Calu3 (cell line): ENCODE measurements at regions not wholly inside any gene's neighbourhood (a gene's known extent, or its start where the extent isn't known, plus 50 kb on each side); places are given as distances from the start of the nearest gene placed in this dataset.

ENCODE experiments used
- BruUV-seq: library from RNA; stranded (reverse); fragments of 400-500 nt; replicated peaks from 2 replicates; lab custom pipeline; 2021; lab: Mats Ljungman, UMichigan
- CTCF ChIA-PET: fragments of 300-600 bp; sonication (Branson Sonifier 250); formaldehyde crosslinking; loops from one replicate; lab custom pipeline; 2022; ENCODE audit warnings: antibody characterized with exemption; lab: Charles Lee
- DNase-seq: peaks from one replicate; pipeline ENCODE4 v3.0.0; 2022
- H3K27ac Mint-ChIP-seq: one replicate; pipeline ENCODE4 v1.8.0; 2022; ENCODE audit warnings: mixed read lengths; ENCODE audit not compliant: unreplicated experiment
- H3K27me3 Mint-ChIP-seq: one replicate; pipeline ENCODE4 v1.8.0; 2022; ENCODE audit warnings: mixed read lengths; ENCODE audit not compliant: unreplicated experiment
- H3K36me3 Mint-ChIP-seq: one replicate; pipeline ENCODE4 v1.8.0; 2022; ENCODE audit warnings: mild to moderate bottlenecking, moderate library complexity, mixed read lengths; ENCODE audit not compliant: insufficient read depth, unreplicated experiment
- H3K4me1 Mint-ChIP-seq: one replicate; pipeline ENCODE4 v1.8.0; 2022; ENCODE audit warnings: mild to moderate bottlenecking, low read depth, mixed read lengths; ENCODE audit not compliant: unreplicated experiment
- H3K4me3 Mint-ChIP-seq: one replicate; pipeline ENCODE4 v1.8.0; 2022; ENCODE audit warnings: mild to moderate bottlenecking, low read depth, moderate library complexity, mixed read lengths; ENCODE audit not compliant: unreplicated experiment
- H3K9me3 Mint-ChIP-seq: one replicate; pipeline ENCODE4 v1.8.0; 2022; ENCODE audit warnings: low read depth, mixed read lengths; ENCODE audit not compliant: unreplicated experiment
- CTCF ChIP-seq: fragments of 200-600 bp; IDR thresholded peaks from one replicate; pipeline ENCODE4 v1.8.0; 2022; ENCODE audit warnings: antibody characterized with exemption; ENCODE audit not compliant: unreplicated experiment
- intact Hi-C: fragments of 100-400 bp; cut with micrococcal nuclease; formaldehyde crosslinking; loops from one replicate; pipeline ENCODE4 v1.10.0; 2022; ENCODE audit not compliant: unreplicated experiment

DNA sequence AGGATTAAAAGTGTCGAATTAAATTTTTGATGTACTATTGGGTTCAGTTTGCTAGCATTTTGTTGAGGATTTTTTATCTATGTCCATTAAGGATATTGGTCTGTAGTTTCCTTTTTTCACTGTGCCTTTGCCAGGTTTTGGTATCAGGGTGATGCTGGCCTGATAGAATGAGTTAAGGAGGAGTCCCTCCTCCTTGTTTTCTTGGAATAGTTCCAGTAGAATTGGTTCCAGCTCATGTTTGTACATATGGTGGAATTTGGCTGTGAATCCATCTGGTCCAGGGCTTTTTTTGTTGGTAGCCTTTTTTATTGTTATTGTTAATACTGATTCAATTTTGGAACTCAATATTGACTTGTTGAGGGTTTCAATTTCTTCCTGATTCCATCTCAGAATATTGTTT is 141.8 kb downstream of the SIM1 start:
- TF ChIP-seq CTCF = no peak
- Mint-ChIP-seq H3K4me1 (no peaks in the 10 kb centered on the region), H3K36me3 (no peaks in the 10 kb centered on the region), H3K9me3 (peaks cover 7% of the 10 kb centered on the region), H3K4me3 (no peak overlapping the region), H3K27ac (no peak overlapping the region), H3K27me3 (no peaks in the 10 kb centered on the region)
- intact Hi-C loops = no loop called here
- no TSS peak for BruUV-seq
- CTCF ChIA-PET = no interaction called here
- no peak for DNase-seq

DNA sequence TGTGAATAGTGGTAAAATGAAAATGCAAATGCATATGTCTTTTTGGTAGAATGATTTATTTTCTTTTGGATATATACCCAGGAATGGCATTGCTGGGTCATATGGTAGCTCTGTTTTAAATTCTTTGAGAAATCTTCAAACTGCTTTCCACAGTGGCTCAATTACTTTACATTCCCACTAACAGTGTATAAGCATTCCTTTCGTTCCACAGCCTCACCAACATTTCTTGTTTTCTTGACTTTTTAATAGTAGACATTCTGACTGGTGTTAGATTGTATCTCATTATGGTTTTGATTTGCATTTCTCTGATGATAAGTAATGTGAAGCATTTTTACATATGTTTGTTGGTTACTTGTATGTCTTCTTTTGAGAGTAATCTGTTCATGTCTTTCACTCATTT is 144.0 kb downstream of the SIM1 start:
- H3K36me3 Mint-ChIP-seq = no peaks in the 10 kb centered on the region
- H3K9me3 Mint-ChIP-seq = peaks cover 7% of the 10 kb centered on the region
- H3K27me3 Mint-ChIP-seq = no peaks in the 10 kb centered on the region
- CTCF ChIA-PET = interaction anchor here (0.8 kb wide), 1 partner anchor 46 kb away, joined by 3 read pairs; no protein-coding TSS in a partner anchor
- no peak overlapping the region for H3K4me3 Mint-ChIP-seq
- H3K4me1 Mint-ChIP-seq = no peaks in the 10 kb centered on the region
- BruUV-seq = no TSS peak
- DNase-seq = no peak
- no peak overlapping the region for H3K27ac Mint-ChIP-seq
- intact Hi-C loops = no loop called here
- no peak for TF ChIP-seq CTCF

- CTCF ChIA-PET = no interaction called here
- intact Hi-C loops = loop anchor here (5.0 kb wide), 1 partner anchor 200 kb away; no protein-coding TSS in a partner anchor
- H3K9me3 Mint-ChIP-seq = peaks cover 10% of the 10 kb centered on the region
- peaks cover 28% of the 10 kb centered on the region for H3K4me1 Mint-ChIP-seq
- H3K36me3 Mint-ChIP-seq = no peaks in the 10 kb centered on the region
- H3K27me3 Mint-ChIP-seq = no peaks in the 10 kb centered on the region
- no peak overlapping the region for H3K4me3 Mint-ChIP-seq
- DNase-seq = no peak
- no TSS peak for BruUV-seq
- no peak for TF ChIP-seq CTCF
- no peak overlapping the region for H3K27ac Mint-ChIP-seq
Observed at GRCh38 chr6:100317031-100317430, 147.7 kb downstream of the SIM1 start.

- Mint-ChIP-seq H3K9me3 (peaks cover 3% of the 10 kb centered on the region), H3K36me3 (no peaks in the 10 kb centered on the region), H3K4me1 (peaks cover 43% of the 10 kb centered on the region), H3K27ac (no peak overlapping the region), H3K27me3 (no peaks in the 10 kb centered on the region), H3K4me3 (no peak overlapping the region)
- no TSS peak for BruUV-seq
- no peak for TF ChIP-seq CTCF
- intact Hi-C loops = no loop called here
- CTCF ChIA-PET = interaction anchor here (0.6 to 1.7 kb wide), 3 partner anchors 10 to 207 kb away, joined by 3 to 6 read pairs (median 4); no protein-coding TSS in a partner anchor
- DNase-seq = no peak
Observed at GRCh38 chr6:100314186-100314585, 150.5 kb downstream of the SIM1 start.
